Tibial nerve (tissue), 3 donors: ENCODE measurements at regions not wholly inside any gene's neighbourhood (a gene's known extent, or its start where the extent isn't known, plus 50 kb on each side); places are given as distances from the start of the nearest gene placed in this dataset.

Experiments
- POLR2A ChIP-seq, 2 donors: fragments of 450-650 bp; IDR thresholded peaks; one replicate each; pipeline ENCODE4 v1.6.1; 2017; ENCODE audit warnings: antibody characterized with exemption in 2 of 2, mild to moderate bottlenecking in 2 of 2, moderate library complexity in 2 of 2
- TF ChIP-seq, protein P1 (sequence below), 5 experiments: fragments of 200-600 bp in 3 of 5; fragments of 450-650 bp in 2 of 5; sonication (generic) in 3 of 5; IDR thresholded peaks; one replicate each; pipeline ENCODE4 v1.5.1; 2016 to 2019; ENCODE audit warnings: antibody characterized with exemption in 5 of 5, mild to moderate bottlenecking in 3 of 5, moderate library complexity in 2 of 5

DNA sequence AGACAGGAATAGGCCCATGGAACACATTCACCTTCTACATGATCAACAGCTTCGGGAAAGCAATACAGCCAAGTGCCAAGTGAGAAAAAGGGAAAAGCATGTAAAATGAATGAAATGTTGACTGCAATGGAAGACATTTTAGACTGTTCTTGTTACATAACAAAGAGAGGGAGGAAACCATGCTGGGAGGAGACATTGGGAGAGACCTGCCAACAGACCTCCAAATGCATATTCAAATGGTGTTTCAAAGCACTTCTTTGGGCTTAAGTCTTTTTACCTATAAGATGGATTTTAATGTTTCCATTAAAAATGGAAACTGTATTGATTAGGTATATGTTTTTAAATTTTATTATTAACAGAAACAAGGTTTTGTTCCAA is 350.0 kb upstream of the THBS1 start:
- TF ChIP-seq, protein P1, sequence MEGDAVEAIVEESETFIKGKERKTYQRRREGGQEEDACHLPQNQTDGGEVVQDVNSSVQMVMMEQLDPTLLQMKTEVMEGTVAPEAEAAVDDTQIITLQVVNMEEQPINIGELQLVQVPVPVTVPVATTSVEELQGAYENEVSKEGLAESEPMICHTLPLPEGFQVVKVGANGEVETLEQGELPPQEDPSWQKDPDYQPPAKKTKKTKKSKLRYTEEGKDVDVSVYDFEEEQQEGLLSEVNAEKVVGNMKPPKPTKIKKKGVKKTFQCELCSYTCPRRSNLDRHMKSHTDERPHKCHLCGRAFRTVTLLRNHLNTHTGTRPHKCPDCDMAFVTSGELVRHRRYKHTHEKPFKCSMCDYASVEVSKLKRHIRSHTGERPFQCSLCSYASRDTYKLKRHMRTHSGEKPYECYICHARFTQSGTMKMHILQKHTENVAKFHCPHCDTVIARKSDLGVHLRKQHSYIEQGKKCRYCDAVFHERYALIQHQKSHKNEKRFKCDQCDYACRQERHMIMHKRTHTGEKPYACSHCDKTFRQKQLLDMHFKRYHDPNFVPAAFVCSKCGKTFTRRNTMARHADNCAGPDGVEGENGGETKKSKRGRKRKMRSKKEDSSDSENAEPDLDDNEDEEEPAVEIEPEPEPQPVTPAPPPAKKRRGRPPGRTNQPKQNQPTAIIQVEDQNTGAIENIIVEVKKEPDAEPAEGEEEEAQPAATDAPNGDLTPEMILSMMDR (IDR thresholded peaks at IDR 0.05), result no peak
- no peak for TF ChIP-seq POLR2A (IDR thresholded peaks at IDR 0.05)
